ENCODE measurements at regions not wholly inside any gene's neighbourhood (a gene's known extent, or its start where the extent isn't known, plus 50 kb on each side); places are given as distances from the start of the nearest gene placed in this dataset.

DNA sequence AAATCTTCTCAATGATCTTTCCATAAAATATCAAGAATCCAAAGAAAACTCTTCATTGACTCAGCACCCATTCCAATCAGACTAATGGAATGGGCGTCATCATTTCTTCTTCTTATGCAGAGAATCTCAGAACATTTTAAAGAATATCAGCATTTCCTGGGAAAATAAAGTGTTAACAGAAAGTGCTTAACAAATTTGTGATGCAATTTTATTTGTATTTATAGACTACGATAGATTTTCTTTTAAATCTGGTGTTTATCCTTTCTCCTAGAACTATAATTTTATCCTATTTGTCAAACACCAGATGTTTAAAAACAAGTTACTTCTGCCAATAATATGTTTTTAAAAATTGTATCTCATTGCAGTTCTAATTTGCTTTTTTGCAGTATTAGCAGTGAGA, 330.7 kb downstream of the COL12A1 start:
- no peak for DNase-seq

GRCh38 chr6:74872754-74873476, 332.9 kb downstream of the COL12A1 start:
- no peak for DNase-seq

- no peak for DNase-seq
These were observed 334.1 kb downstream of the COL12A1 start for GRCh38 chr6:74871757-74872156.

GRCh38 chr6:74870403-74870802, 335.4 kb downstream of the COL12A1 start:
- DNase-seq, result no peak

GRCh38 chr6:74867291-74867690, 338.6 kb downstream of the COL12A1 start:
- no peak for DNase-seq

GRCh38 chr6:74863968-74864367, 341.9 kb downstream of the COL12A1 start:
- DNase-seq, result no peak

- DNase-seq, result no peak
These were observed 345.4 kb downstream of the COL12A1 start for GRCh38 chr6:74860456-74860855.

DNA sequence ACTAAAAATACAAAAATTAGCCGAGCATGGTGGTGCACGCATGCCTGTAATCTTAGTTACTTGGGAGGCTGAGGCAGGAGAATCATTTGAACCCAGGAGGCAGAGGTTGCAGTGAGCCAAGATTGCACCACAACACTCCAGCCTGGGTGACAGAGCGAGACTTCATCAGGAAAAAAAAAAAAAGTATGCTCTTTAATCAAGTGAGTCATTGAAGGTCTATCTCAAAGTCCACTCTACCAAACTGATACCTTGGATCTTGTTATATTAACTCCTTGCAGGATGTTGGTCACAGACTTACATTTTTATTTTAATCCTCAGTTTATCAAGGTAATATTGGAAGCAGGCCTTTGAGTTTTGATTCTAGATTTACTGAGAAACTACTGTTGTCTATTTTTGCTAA, 348.7 kb downstream of the COL12A1 start:
- no peak for DNase-seq

GRCh38 chr6:74853991-74854390, 351.9 kb downstream of the COL12A1 start:
- no peak for DNase-seq

GRCh38 chr6:74851596-74851995, 354.3 kb downstream of the COL12A1 start:
- DNase-seq, result no peak

- no peak for DNase-seq
These were observed 364.9 kb downstream of the COL12A1 start for GRCh38 chr6:74840953-74841352.

DNA sequence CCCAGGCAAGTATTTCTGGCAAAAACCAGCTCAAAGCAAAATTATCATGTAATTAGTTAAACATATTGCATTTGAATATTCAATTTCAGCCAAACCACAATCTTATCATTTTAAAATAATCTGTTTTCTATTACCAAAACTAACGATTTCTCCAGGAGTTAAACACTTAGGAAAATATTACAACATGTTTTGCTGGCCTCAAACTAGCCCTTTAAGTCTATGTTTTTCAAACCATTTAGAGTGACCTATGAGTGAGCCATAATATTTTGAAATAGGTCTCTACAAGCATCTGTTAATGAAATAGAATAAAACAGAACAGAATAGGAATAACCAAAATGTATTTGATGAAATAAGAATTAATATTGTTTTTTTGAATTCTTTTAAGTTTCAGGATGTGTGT, 370.9 kb downstream of the COL12A1 start:
- no peak for DNase-seq

- DNase-seq, result no peak
These were observed 379.6 kb downstream of the COL12A1 start for GRCh38 chr6:74826263-74826662.

GRCh38 chr6:74814440-74814839, 391.4 kb downstream of the COL12A1 start:
- DNase-seq, result no peak

- no peak for DNase-seq
These were observed 398.2 kb downstream of the COL12A1 start for GRCh38 chr6:74807674-74808073.

- no peak for DNase-seq
These were observed 399.7 kb downstream of the COL12A1 start for GRCh38 chr6:74805916-74806696.

DNA sequence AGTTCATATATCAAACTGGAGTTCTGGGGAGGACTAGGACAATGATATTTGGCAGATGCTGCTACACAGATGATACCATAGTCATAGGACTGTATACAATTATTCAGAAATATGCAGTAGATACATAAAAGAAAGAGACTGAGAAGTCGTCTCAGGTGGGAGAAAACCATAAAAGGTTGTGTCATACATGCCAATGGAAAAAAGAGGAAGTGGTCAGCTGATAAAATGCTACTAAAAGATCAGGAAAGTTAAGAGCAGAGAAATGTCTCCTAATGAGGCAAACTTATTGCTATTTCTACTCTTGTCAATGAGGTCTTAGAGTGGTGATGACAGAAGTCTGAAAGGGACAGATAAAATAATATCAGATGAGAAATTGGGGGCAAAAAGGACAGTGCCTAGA, 407.6 kb downstream of the COL12A1 start:
- no peak for DNase-seq

- DNase-seq, result no peak
These were observed 420.6 kb downstream of the COL12A1 start for GRCh38 chr6:74785236-74785635.

DNA sequence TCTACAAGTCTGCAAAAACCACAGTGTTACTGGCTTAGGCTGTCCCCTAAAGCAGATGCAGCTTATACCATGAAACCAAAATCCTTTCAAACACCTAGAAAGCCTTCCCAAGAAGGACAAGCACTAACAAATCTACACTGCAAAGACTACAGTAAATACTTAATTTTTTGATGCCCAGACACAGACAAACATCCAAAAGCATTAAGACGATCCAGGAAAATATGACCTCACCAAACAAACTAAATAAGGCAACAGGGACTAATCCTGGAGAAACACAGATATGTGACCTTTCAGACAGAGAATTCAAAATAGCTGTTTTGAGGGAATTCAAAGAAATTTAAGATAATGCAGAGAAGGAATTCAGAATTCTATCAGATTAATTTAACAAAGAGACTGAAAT, 423.5 kb downstream of the COL12A1 start:
- no peak for DNase-seq

DNA sequence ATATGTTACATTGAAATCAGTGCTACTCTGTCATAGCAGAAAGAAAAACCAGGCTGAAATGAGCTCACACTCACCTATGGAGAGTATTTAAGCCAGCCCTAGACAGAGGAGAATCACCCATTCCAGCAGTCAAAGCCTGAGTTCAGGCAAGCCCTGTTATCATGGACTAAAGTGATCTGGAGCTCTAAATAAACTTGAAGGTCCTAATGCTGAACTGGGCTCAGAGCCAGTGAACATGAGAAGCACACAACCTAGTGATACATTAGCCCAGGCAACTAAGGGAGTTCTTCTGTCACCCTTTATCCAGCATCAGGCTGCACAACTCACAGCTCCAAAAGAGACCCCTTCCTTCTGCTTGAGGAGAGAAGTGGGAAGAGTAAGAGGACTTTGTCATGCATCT, 425.0 kb downstream of the COL12A1 start:
- DNase-seq, result no peak

DNA sequence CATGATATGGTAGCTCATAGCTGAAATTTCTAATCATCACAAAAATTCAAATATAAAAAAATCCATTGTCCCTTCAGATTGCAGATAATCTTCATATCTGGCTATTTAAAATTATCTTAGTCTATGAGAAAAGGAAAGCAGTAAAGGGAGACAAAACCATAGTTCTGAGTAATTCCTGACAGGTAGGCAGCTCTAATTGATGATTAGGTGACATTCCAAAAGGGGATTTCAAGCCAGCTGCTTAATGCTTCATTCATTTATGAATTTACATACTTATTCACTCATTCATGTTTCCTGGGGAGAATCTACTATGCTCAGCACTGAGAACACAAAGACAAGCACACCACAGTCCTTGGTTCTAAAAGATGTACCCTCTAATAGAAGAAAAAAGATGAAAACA, 437.1 kb downstream of the COL12A1 start:
- no peak for DNase-seq

DNA sequence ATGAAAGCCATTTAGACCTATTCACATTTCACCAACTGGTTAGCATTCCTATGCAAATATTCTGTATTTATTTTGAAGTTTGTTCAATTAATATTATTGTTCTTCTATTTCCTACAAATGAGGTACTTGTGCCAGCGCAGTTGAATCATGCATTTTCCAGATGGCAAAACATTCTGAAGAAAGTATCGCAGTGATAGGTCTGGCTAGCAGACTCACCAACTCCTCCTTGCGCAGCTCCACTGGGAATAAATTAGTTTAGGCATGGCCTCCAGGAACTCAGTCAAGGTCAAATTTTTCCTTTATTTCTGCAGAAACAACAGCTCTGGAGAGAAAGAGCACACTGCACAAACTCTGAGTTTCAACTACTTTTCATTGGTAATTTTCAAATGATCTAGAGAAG, 437.7 kb downstream of the COL12A1 start:
- no peak for DNase-seq

DNA sequence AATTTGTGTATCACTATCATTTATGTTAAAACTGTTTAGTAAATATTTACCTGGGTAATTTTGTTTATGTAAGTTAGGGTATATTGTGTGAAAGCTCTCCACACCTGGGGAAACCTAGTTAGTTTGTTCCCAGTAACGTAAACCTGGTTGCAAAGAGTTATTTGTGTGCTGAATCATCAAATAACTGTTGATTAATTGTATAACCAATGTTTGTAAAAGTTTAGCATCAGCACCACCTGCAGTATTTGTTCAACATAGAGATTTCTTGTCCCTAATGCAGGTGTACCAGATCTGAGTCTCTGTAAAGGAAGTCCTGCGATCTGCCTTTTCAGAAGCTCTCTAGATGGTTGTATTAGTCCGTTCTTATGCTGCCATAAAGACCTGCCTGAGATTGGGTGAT, 440.4 kb downstream of the COL12A1 start:
- DNase-seq, result no peak

GRCh38 chr6:74764486-74764885, 441.4 kb downstream of the COL12A1 start:
- no peak for DNase-seq

- DNase-seq, result no peak
These were observed 443.0 kb downstream of the COL12A1 start for GRCh38 chr6:74762841-74763240.
